A673 (cell line): ENCODE measurements at regions not wholly inside any gene's neighbourhood (a gene's known extent, or its start where the extent isn't known, plus 50 kb on each side); places are given as distances from the start of the nearest gene placed in this dataset.

ENCODE experiments used
- BruUV-seq: library from RNA; stranded (reverse); fragments of 400-500 nt; replicated peaks from 2 replicates; lab custom pipeline; 2021; lab: Mats Ljungman, UMichigan
- CTCF ChIA-PET: fragments of 300-600 bp; sonication (Branson Sonifier 250); formaldehyde crosslinking; loops from one replicate; lab custom pipeline; 2022; ENCODE audit warnings: antibody characterized with exemption; lab: Charles Lee
- POLR2A ChIA-PET: fragments of 300-600 bp; sonication (Branson Sonifier 250); formaldehyde crosslinking; loops from one replicate; lab custom pipeline; 2022; ENCODE audit warnings: antibody characterized with exemption; ENCODE audit not compliant: low non-redundant PET; lab: Charles Lee
- DNase-seq: peaks from one replicate; pipeline ENCODE4 v3.0.0-alpha.2; 2015; ENCODE audit warnings: low spot score
- H3K27ac ChIP-seq: fragments of 200-600 bp; sonication (generic); 2 replicates; pipeline ENCODE4 v1.5.1; 2016; ENCODE audit warnings: mixed run types, low read depth, mild to moderate bottlenecking, mixed read lengths, antibody characterized with exemption, low read length; ENCODE audit not compliant: poor library complexity, severe bottlenecking
- H3K27me3 ChIP-seq: fragments of 200-600 bp; sonication (generic); replicated peaks from 2 replicates; pipeline ENCODE4 v1.6.1; 2017; ENCODE audit warnings: mixed run types, low read depth, mild to moderate bottlenecking, mixed read lengths, antibody characterized with exemption, low read length; ENCODE audit not compliant: insufficient read depth, poor library complexity
- H3K36me3 ChIP-seq: fragments of 200-600 bp; sonication (generic); 2 replicates; pipeline ENCODE4 v1.6.1; 2016; ENCODE audit warnings: mixed run types, mild to moderate bottlenecking, mixed read lengths, antibody characterized with exemption, low read length; ENCODE audit not compliant: insufficient read depth, poor library complexity, severe bottlenecking
- H3K4me1 ChIP-seq: fragments of 200-600 bp; sonication (generic); 2 replicates; pipeline ENCODE4 v1.6.1; 2017; ENCODE audit warnings: mixed run types, mild to moderate bottlenecking, mixed read lengths, antibody characterized with exemption, low read length; ENCODE audit not compliant: insufficient read depth, poor library complexity, severe bottlenecking
- H3K4me3 ChIP-seq: fragments of 200-600 bp; sonication (generic); 2 replicates; pipeline ENCODE4 v1.5.1; 2016; ENCODE audit warnings: low read depth, mixed run types, mild to moderate bottlenecking, mixed read lengths, low read length; ENCODE audit not compliant: poor library complexity, severe bottlenecking
- H3K9me3 ChIP-seq: fragments of 200-600 bp; sonication (generic); 2 replicates; pipeline ENCODE4 v1.6.1; 2016; ENCODE audit warnings: mixed run types, low read depth, mild to moderate bottlenecking, mixed read lengths, antibody characterized with exemption, low read length; ENCODE audit not compliant: poor library complexity, severe bottlenecking
- EZH2 ChIP-seq: fragments of 200-600 bp; sonication (generic); IDR thresholded peaks from 2 replicates; pipeline ENCODE4 v1.6.1; 2017; ENCODE audit warnings: borderline replicate concordance, low read depth, mild to moderate bottlenecking, mixed read lengths, antibody characterized with exemption, low read length; ENCODE audit not compliant: poor library complexity, severe bottlenecking
- intact Hi-C: fragments of 100-400 bp; cut with micrococcal nuclease; formaldehyde crosslinking; loops from one replicate; pipeline ENCODE4 v1.10.0; 2022; ENCODE audit not compliant: unreplicated experiment
- TF ChIP-seq, protein P1 (sequence below): fragments of 300-800, 200-600 bp; sonication (generic); conservative IDR thresholded peaks from 2 replicates; pipeline ENCODE4 v1.5.1; 2017; ENCODE audit warnings: low read depth, mild to moderate bottlenecking, antibody characterized with exemption, low read length, moderate library complexity, mixed read lengths

DNA sequence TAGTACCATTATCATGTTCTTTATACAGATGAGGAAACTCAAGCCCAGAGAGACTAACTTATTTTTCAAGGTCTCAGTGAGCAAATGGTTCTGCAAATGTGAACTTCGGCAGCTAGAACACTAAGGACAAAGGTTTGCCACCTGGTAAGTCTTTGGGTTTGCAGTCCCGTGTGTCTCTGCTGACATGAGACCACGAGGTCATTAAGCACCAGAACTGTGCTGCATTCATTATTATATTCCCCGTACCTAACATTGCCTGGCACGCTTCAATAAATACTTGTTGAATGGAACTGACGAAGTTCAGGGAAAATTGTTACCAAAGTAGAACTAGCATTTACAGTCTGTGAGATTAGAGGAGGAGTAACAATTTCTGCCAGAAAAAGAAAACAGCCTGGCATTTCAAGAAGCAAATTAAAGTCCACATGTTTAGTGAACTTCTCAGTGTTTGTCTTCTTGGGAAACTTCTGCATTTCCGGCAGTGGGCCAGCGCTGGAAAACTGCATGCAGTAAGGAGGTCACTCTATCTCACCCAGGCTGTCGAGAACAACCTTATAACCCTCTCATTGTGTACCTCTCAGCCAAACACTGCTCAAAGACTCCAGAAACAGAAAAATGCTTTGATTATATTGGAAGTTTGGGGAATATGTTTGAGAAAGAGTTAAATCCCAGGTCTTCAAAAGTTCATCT is 67.4 kb upstream of the CPEB2 start:
- intact Hi-C loops, result no loop called here
- H3K4me3 ChIP-seq, result no peak overlapping the region
- no peak overlapping the region for H3K27ac ChIP-seq
- no peak for DNase-seq
- BruUV-seq, result no TSS peak
- POLR2A ChIA-PET, result no interaction called here
- H3K9me3 ChIP-seq, result no peaks in the 10 kb centered on the region
- no peaks in the 10 kb centered on the region for H3K4me1 ChIP-seq
- H3K36me3 ChIP-seq, result no peaks in the 10 kb centered on the region
- TF ChIP-seq, protein P1, sequence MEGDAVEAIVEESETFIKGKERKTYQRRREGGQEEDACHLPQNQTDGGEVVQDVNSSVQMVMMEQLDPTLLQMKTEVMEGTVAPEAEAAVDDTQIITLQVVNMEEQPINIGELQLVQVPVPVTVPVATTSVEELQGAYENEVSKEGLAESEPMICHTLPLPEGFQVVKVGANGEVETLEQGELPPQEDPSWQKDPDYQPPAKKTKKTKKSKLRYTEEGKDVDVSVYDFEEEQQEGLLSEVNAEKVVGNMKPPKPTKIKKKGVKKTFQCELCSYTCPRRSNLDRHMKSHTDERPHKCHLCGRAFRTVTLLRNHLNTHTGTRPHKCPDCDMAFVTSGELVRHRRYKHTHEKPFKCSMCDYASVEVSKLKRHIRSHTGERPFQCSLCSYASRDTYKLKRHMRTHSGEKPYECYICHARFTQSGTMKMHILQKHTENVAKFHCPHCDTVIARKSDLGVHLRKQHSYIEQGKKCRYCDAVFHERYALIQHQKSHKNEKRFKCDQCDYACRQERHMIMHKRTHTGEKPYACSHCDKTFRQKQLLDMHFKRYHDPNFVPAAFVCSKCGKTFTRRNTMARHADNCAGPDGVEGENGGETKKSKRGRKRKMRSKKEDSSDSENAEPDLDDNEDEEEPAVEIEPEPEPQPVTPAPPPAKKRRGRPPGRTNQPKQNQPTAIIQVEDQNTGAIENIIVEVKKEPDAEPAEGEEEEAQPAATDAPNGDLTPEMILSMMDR, result no peak
- no peak for TF ChIP-seq EZH2
- H3K27me3 ChIP-seq, result no peaks in the 10 kb centered on the region
- CTCF ChIA-PET, result no interaction called here

DNA sequence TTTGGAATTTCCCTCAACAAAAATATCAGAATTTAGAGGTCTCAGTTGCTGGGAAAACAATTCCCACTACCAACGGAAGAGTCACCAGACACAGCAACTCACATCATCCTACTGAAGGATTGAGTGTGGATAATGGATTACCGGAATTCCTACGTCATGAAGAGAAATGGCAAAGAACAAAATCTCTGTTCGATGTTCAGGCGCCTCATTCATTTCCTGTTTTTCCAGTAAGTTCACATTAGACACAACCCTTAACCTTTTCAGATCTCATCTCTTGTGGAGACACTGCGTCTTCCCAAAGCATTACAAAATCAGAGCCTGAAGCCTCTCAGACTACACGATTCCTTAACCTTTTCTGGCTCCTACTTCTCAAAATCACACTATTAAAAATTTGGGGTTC is 58.5 kb upstream of the CPEB2 start:
- TF ChIP-seq EZH2, result no peak
- TF ChIP-seq, protein P1, result no peak
- Histone ChIP-seq H3K27ac (no peak overlapping the region), H3K4me1 (no peaks in the 10 kb centered on the region), H3K4me3 (no peak overlapping the region), H3K9me3 (no peaks in the 10 kb centered on the region), H3K27me3 (no peaks in the 10 kb centered on the region), H3K36me3 (no peaks in the 10 kb centered on the region)
- POLR2A ChIA-PET, result no interaction called here
- peak; percentile 29 for DNase-seq
- intact Hi-C loops, result no loop called here
- CTCF ChIA-PET, result no interaction called here
- no TSS peak for BruUV-seq

DNA sequence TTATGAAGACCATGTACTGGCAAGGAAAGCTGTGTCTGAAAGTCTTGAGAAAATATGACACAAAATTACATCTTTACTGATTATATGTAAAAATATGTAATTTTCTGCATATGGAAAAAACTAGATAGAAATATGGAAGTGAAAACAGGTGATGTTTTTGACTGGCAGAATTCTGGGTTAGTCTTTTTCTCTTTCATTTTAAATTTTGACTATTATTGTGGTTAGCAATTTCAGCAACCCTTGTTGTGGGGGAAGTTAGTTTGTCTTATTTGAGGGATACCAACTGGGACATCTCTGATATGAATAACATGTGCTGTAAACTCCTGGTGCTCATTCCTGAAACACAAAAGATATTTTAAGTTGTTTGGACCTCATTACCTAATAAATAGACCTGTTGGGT is 49.9 kb upstream of the CPEB2 start:
- intact Hi-C loops, result no loop called here
- CTCF ChIA-PET, result no interaction called here
- H3K27me3 ChIP-seq, result no peaks in the 10 kb centered on the region
- H3K4me1 ChIP-seq, result no peaks in the 10 kb centered on the region
- POLR2A ChIA-PET, result no interaction called here
- no peaks in the 10 kb centered on the region for H3K36me3 ChIP-seq
- TF ChIP-seq, protein P1, result no peak
- no peak for TF ChIP-seq EZH2
- H3K27ac ChIP-seq, result no peak overlapping the region
- DNase-seq, result no peak
- H3K4me3 ChIP-seq, result no peak overlapping the region
- no TSS peak for BruUV-seq
- H3K9me3 ChIP-seq, result no peaks in the 10 kb centered on the region
